CD4-positive, alpha-beta memory T cell (primary cell): ENCODE measurements at regions not wholly inside any gene's neighbourhood (a gene's known extent, or its start where the extent isn't known, plus 50 kb on each side); places are given as distances from the start of the nearest gene placed in this dataset.

Source experiments
- CTCF ChIA-PET: fragments of 350-600 bp; sonication (Branson Sonifier 250); formaldehyde crosslinking; loops from one replicate; lab custom pipeline; 2021; ENCODE audit warnings: inconsistent platforms; ENCODE audit not compliant: partially characterized antibody; lab: Charles Lee
- POLR2A ChIA-PET: fragments of 350-600 bp; sonication (Branson Sonifier 250); formaldehyde crosslinking; loops from one replicate; lab custom pipeline; 2021; ENCODE audit not compliant: partially characterized antibody; lab: Charles Lee
- DNase-seq, 5 donors: peaks; one replicate each; pipeline versions ENCODE4 v3.0.0 to v3.0.0-alpha.2; 2020 to 2022; ENCODE audit warnings: mixed read lengths in 1 of 5
- H3K27ac ChIP-seq: one replicate; pipeline ENCODE4 v1.7.0; 2013; ENCODE audit warnings: low read depth, low read length
- H3K27me3 ChIP-seq: 2 replicates; pipeline ENCODE4 v1.7.0; 2013; ENCODE audit warnings: mild to moderate bottlenecking, low read length, moderate library complexity; ENCODE audit not compliant: insufficient read depth
- H3K36me3 ChIP-seq: 2 replicates; pipeline ENCODE4 v1.7.0; 2013; ENCODE audit warnings: mild to moderate bottlenecking, low read length, moderate library complexity; ENCODE audit not compliant: insufficient read depth
- H3K4me1 ChIP-seq: 2 replicates; pipeline ENCODE4 v1.7.0; 2013; ENCODE audit warnings: mild to moderate bottlenecking, low read length, moderate library complexity; ENCODE audit not compliant: insufficient read depth
- H3K4me3 ChIP-seq, 2 donors: one replicate each; pipeline ENCODE4 v1.7.0; 2013; ENCODE audit warnings: low read length in 2 of 2, mild to moderate bottlenecking in 1 of 2
- H3K9me3 ChIP-seq, 2 donors: one replicate each; pipeline ENCODE4 v1.7.0; 2013; ENCODE audit warnings: low read length in 2 of 2, control low read depth in 1 of 2; ENCODE audit not compliant: control insufficient read depth in 1 of 2
- H3K27ac Mint-ChIP-seq, 7 donors: one replicate each; pipeline ENCODE4 v1.8.0; 2020 to 2021; ENCODE audit warnings: mixed read lengths in 7 of 7, mild to moderate bottlenecking in 6 of 7, inconsistent platforms in 3 of 7, moderate library complexity in 3 of 7
- H3K27me3 Mint-ChIP-seq, 2 donors: one replicate each; pipeline ENCODE4 v1.8.0; 2020 to 2021; ENCODE audit warnings: mixed read lengths in 2 of 2
- H3K36me3 Mint-ChIP-seq, 2 donors: one replicate each; pipeline ENCODE4 v1.8.0; 2020 to 2021; ENCODE audit warnings: mixed read lengths in 2 of 2, inconsistent platforms in 1 of 2, mild to moderate bottlenecking in 1 of 2
- H3K4me1 Mint-ChIP-seq, 4 donors: one replicate each; pipeline ENCODE4 v1.8.0; 2020 to 2021; ENCODE audit warnings: mixed read lengths in 4 of 4, mild to moderate bottlenecking in 1 of 4
- H3K4me3 Mint-ChIP-seq, 8 donors: one replicate each; pipeline ENCODE4 v1.8.0; 2020 to 2021; ENCODE audit warnings: mixed read lengths in 8 of 8, mild to moderate bottlenecking in 7 of 8, moderate library complexity in 6 of 8, inconsistent platforms in 3 of 8
- H3K9me3 Mint-ChIP-seq, 8 donors: one replicate each; pipeline ENCODE4 v1.8.0; 2020 to 2021; ENCODE audit warnings: mixed read lengths in 8 of 8, mild to moderate bottlenecking in 5 of 8, inconsistent platforms in 3 of 8, moderate library complexity in 1 of 8
- intact Hi-C: fragments of 100-400 bp; cut with micrococcal nuclease; formaldehyde crosslinking; loops from one replicate; pipeline ENCODE4 v1.15.1; 2023

GRCh38 chr4:57832083-57832482, 721.9 kb upstream of the IGFBP7 start:
- no peaks in the 10 kb centered on the region for H3K4me1 Mint-ChIP-seq
- no peaks in the 10 kb centered on the region for H3K36me3 ChIP-seq
- DNase-seq = no peak

GRCh38 chr4:57789666-57790065, 679.5 kb upstream of the IGFBP7 start:
- POLR2A ChIA-PET = no interaction called here
- CTCF ChIA-PET = no interaction called here
- intact Hi-C loops = no loop called here

More at GRCh38 chr4:57832083-57832482, 721.9 kb upstream of the IGFBP7 start:
- Histone ChIP-seq H3K27me3 (no peaks in the 10 kb centered on the region), H3K4me3 (no peak overlapping the region), H3K9me3 (no peaks in the 10 kb centered on the region), H3K27ac (no peak overlapping the region), H3K4me1 (no peaks in the 10 kb centered on the region)
- Mint-ChIP-seq H3K4me3 (no peak overlapping the region), H3K27ac (no peak overlapping the region), H3K27me3 (no peaks in the 10 kb centered on the region), H3K36me3 (no peaks in the 10 kb centered on the region), H3K9me3 (peaks cover 0 to 29% (median 7%) of the 10 kb centered on the region in 8 donors)
- CTCF ChIA-PET = no interaction called here
- intact Hi-C loops = no loop called here
- POLR2A ChIA-PET = no interaction called here

GRCh38 chr4:57777876-57778275, 667.7 kb upstream of the IGFBP7 start:
- no peaks in the 10 kb centered on the region for H3K27me3 ChIP-seq
- no peak for DNase-seq
- H3K27ac Mint-ChIP-seq = no peak overlapping the region
- intact Hi-C loops = no loop called here
- H3K9me3 ChIP-seq = no peaks in the 10 kb centered on the region
- no peak overlapping the region for H3K27ac ChIP-seq
- H3K4me3 Mint-ChIP-seq = no peak overlapping the region
- peaks cover 0 to 10% (median 5%) of the 10 kb centered on the region in 8 donors for H3K9me3 Mint-ChIP-seq
- POLR2A ChIA-PET = no interaction called here
- no peaks in the 10 kb centered on the region for H3K27me3 Mint-ChIP-seq
- CTCF ChIA-PET = no interaction called here
- no peaks in the 10 kb centered on the region for H3K4me1 ChIP-seq
- no peaks in the 10 kb centered on the region for H3K36me3 Mint-ChIP-seq
- no peak overlapping the region for H3K4me3 ChIP-seq
- no peaks in the 10 kb centered on the region for H3K4me1 Mint-ChIP-seq
- no peaks in the 10 kb centered on the region for H3K36me3 ChIP-seq

More at GRCh38 chr4:57789666-57790065, 679.5 kb upstream of the IGFBP7 start:
- H3K9me3 Mint-ChIP-seq = peaks cover 0 to 5% (median 0%) of the 10 kb centered on the region in 8 donors
- H3K27ac Mint-ChIP-seq = no peak overlapping the region
- no peak overlapping the region for H3K4me3 Mint-ChIP-seq
- H3K9me3 ChIP-seq = no peaks in the 10 kb centered on the region
- no peaks in the 10 kb centered on the region for H3K27me3 Mint-ChIP-seq
- H3K36me3 Mint-ChIP-seq = no peaks in the 10 kb centered on the region
- no peaks in the 10 kb centered on the region for H3K4me1 ChIP-seq
- no peak overlapping the region for H3K4me3 ChIP-seq
- H3K4me1 Mint-ChIP-seq = no peaks in the 10 kb centered on the region
- no peak for DNase-seq
- H3K27me3 ChIP-seq = no peaks in the 10 kb centered on the region
- no peak overlapping the region for H3K27ac ChIP-seq
- no peaks in the 10 kb centered on the region for H3K36me3 ChIP-seq

- Histone ChIP-seq H3K4me3 (no peak overlapping the region), H3K9me3 (no peaks in the 10 kb centered on the region), H3K36me3 (no peaks in the 10 kb centered on the region), H3K4me1 (no peaks in the 10 kb centered on the region), H3K27me3 (no peaks in the 10 kb centered on the region), H3K27ac (no peak overlapping the region)
- Mint-ChIP-seq H3K9me3 (peaks cover 0 to 11% (median 5%) of the 10 kb centered on the region in 8 donors), H3K4me3 (no peak overlapping the region), H3K27me3 (no peaks in the 10 kb centered on the region), H3K36me3 (no peaks in the 10 kb centered on the region), H3K27ac (no peak overlapping the region), H3K4me1 (no peaks in the 10 kb centered on the region)
- DNase-seq = no peak
- intact Hi-C loops = no loop called here
- ChIA-PET POLR2A (no interaction called here), CTCF (no interaction called here)
Measured at GRCh38 chr4:57774681-57775080, 664.5 kb upstream of the IGFBP7 start.

GRCh38 chr4:57774171-57774570, 664.0 kb upstream of the IGFBP7 start:
- H3K9me3 Mint-ChIP-seq = peaks cover 0 to 11% (median 5%) of the 10 kb centered on the region in 8 donors
- no peaks in the 10 kb centered on the region for H3K4me1 Mint-ChIP-seq
- no peak overlapping the region for H3K4me3 Mint-ChIP-seq
- intact Hi-C loops = no loop called here
- H3K27ac Mint-ChIP-seq = no peak overlapping the region
- H3K9me3 ChIP-seq = no peaks in the 10 kb centered on the region
- no peaks in the 10 kb centered on the region for H3K27me3 Mint-ChIP-seq
- no peaks in the 10 kb centered on the region for H3K36me3 Mint-ChIP-seq
- H3K27me3 ChIP-seq = no peaks in the 10 kb centered on the region
- no peak for DNase-seq
- no peaks in the 10 kb centered on the region for H3K36me3 ChIP-seq
- POLR2A ChIA-PET = no interaction called here
- H3K4me3 ChIP-seq = no peak overlapping the region
- H3K27ac ChIP-seq = no peak overlapping the region
- CTCF ChIA-PET = no interaction called here
- no peaks in the 10 kb centered on the region for H3K4me1 ChIP-seq

- Mint-ChIP-seq H3K9me3 (peaks cover 0 to 13% (median 6%) of the 10 kb centered on the region in 8 donors), H3K27me3 (no peaks in the 10 kb centered on the region), H3K4me1 (no peaks in the 10 kb centered on the region), H3K27ac (no peak overlapping the region), H3K36me3 (no peaks in the 10 kb centered on the region), H3K4me3 (no peak overlapping the region)
- no peak overlapping the region for H3K27ac ChIP-seq
- ChIA-PET POLR2A (no interaction called here), CTCF (no interaction called here)
- intact Hi-C loops = no loop called here
- no peak overlapping the region for H3K4me3 ChIP-seq
- no peak for DNase-seq
- H3K36me3 ChIP-seq = no peaks in the 10 kb centered on the region
- H3K4me1 ChIP-seq = no peaks in the 10 kb centered on the region
- H3K9me3 ChIP-seq = no peaks in the 10 kb centered on the region
- no peaks in the 10 kb centered on the region for H3K27me3 ChIP-seq
Measured at GRCh38 chr4:57766341-57766740, 656.2 kb upstream of the IGFBP7 start.

- Mint-ChIP-seq H3K4me3 (no peak overlapping the region), H3K27me3 (no peaks in the 10 kb centered on the region), H3K27ac (no peak overlapping the region), H3K4me1 (no peaks in the 10 kb centered on the region), H3K36me3 (no peaks in the 10 kb centered on the region), H3K9me3 (peaks cover 0 to 16% (median 5%) of the 10 kb centered on the region in 8 donors)
- CTCF ChIA-PET = no interaction called here
- no peak for DNase-seq
- Histone ChIP-seq H3K27me3 (no peaks in the 10 kb centered on the region), H3K9me3 (no peaks in the 10 kb centered on the region), H3K4me1 (no peaks in the 10 kb centered on the region), H3K36me3 (no peaks in the 10 kb centered on the region), H3K27ac (no peak overlapping the region), H3K4me3 (no peak overlapping the region)
- intact Hi-C loops = no loop called here
- POLR2A ChIA-PET = no interaction called here
Measured at GRCh38 chr4:57764856-57765255, 654.7 kb upstream of the IGFBP7 start.

- Histone ChIP-seq H3K4me3 (no peak overlapping the region), H3K9me3 (no peaks in the 10 kb centered on the region), H3K4me1 (no peaks in the 10 kb centered on the region), H3K36me3 (no peaks in the 10 kb centered on the region), H3K27ac (no peak overlapping the region), H3K27me3 (no peaks in the 10 kb centered on the region)
- Mint-ChIP-seq H3K36me3 (no peaks in the 10 kb centered on the region), H3K27me3 (no peaks in the 10 kb centered on the region), H3K27ac (no peak overlapping the region), H3K4me1 (no peaks in the 10 kb centered on the region), H3K9me3 (peaks cover 0 to 9% (median 5%) of the 10 kb centered on the region in 8 donors), H3K4me3 (no peak overlapping the region)
- CTCF ChIA-PET = no interaction called here
- intact Hi-C loops = no loop called here
- no peak for DNase-seq
- POLR2A ChIA-PET = no interaction called here
Measured at GRCh38 chr4:57763070-57763469, 652.9 kb upstream of the IGFBP7 start.
